ENCODE measurements at regions not wholly inside any gene's neighbourhood (a gene's known extent, or its start where the extent isn't known, plus 50 kb on each side); places are given as distances from the start of the nearest gene placed in this dataset.

GRCh38 chr17:52213451-52213850 is 54.9 kb upstream of the CA10 start:
- no peak overlapping the region for H3K4me3 ChIP-seq (ENCODE audit: low read depth, low read length)
- H3K36me3 ChIP-seq (ENCODE audit: control insufficient read depth in 2 of 2, insufficient read depth in 1 of 2, low read length in 2 of 2), result no peaks in the 10 kb centered on the region
- no peak overlapping the region for H3K27ac ChIP-seq (ENCODE audit: extremely low read depth, low read depth, low read length)
- H3K4me1 ChIP-seq (ENCODE audit: control insufficient read depth, insufficient read depth, low read length), result no peaks in the 10 kb centered on the region
- ChIA-PET POLR2A (no interaction called here), CTCF (no interaction called here)
- H3K9me3 ChIP-seq (ENCODE audit: control insufficient read depth, insufficient read depth, low read depth, low read length), result no peaks in the 10 kb centered on the region
- no peak for TF ChIP-seq KLF7 (tag by site-specific recombination; IDR thresholded peaks at IDR 0.05; ENCODE audit: borderline replicate concordance)
- TF ChIP-seq REST (tag by site-specific recombination; IDR thresholded peaks at IDR 0.05), result no peak
- no peak for TF ChIP-seq ZNF223 (tag by site-specific recombination; IDR thresholded peaks at IDR 0.05)
- TF ChIP-seq ZNF133 (tag by site-specific recombination; IDR thresholded peaks at IDR 0.05), result no peak
- no peak for TF ChIP-seq FEZF1 (tag by site-specific recombination; IDR thresholded peaks at IDR 0.05)
- TF ChIP-seq ZNF292 (tag by site-specific recombination; IDR thresholded peaks at IDR 0.05; ENCODE audit: borderline replicate concordance, low read depth), result no peak
- TF ChIP-seq BCL11A (tag by site-specific recombination; IDR thresholded peaks at IDR 0.05; ENCODE audit: low read depth), result no peak
- TF ChIP-seq BCL6B (tag by site-specific recombination; IDR thresholded peaks at IDR 0.05), result no peak
- no peak for TF ChIP-seq PRDM6 (tag by site-specific recombination; IDR thresholded peaks at IDR 0.05)
- no peak for TF ChIP-seq RBAK (tag by site-specific recombination; IDR thresholded peaks at IDR 0.05)
- TF ChIP-seq ZNF560 (tag by site-specific recombination; IDR thresholded peaks at IDR 0.05; ENCODE audit: borderline replicate concordance), result no peak
- no peak for TF ChIP-seq ZNF18 (tag by site-specific recombination; IDR thresholded peaks at IDR 0.05)
- no peak for TF ChIP-seq ZNF24 (tag by site-specific recombination; IDR thresholded peaks at IDR 0.05)
- no peak for TF ChIP-seq MYNN (tag by site-specific recombination; IDR thresholded peaks at IDR 0.05; ENCODE audit: borderline replicate concordance)
- TF ChIP-seq ZSCAN30 (tag by site-specific recombination; IDR thresholded peaks at IDR 0.05), result no peak
- TF ChIP-seq TRIM28 (IDR thresholded peaks at IDR 0.05; ENCODE audit: borderline replicate concordance, low read length), result no peak
- TF ChIP-seq ZNF202 (tag by site-specific recombination; IDR thresholded peaks at IDR 0.05; ENCODE audit: borderline replicate concordance), result no peak
- TF ChIP-seq ZNF302 (tag by site-specific recombination; IDR thresholded peaks at IDR 0.05; ENCODE audit: low read depth), result no peak

- no peaks in the 10 kb centered on the region for H3K4me1 ChIP-seq (ENCODE audit: control insufficient read depth, insufficient read depth, low read length)
- ChIA-PET CTCF (no interaction called here), POLR2A (no interaction called here)
- no peak overlapping the region for H3K4me3 ChIP-seq (ENCODE audit: low read depth, low read length)
- H3K36me3 ChIP-seq (ENCODE audit: control insufficient read depth in 2 of 2, insufficient read depth in 1 of 2, low read length in 2 of 2), result no peaks in the 10 kb centered on the region
- H3K27ac ChIP-seq (ENCODE audit: extremely low read depth, low read depth, low read length), result no peak overlapping the region
- no peaks in the 10 kb centered on the region for H3K9me3 ChIP-seq (ENCODE audit: control insufficient read depth, insufficient read depth, low read depth, low read length)
- TF ChIP-seq ZNF280D (tag by site-specific recombination; IDR thresholded peaks at IDR 0.05) (no peak), ZNF645 (tag by site-specific recombination; IDR thresholded peaks at IDR 0.05) (no peak), ZNF585B (tag by site-specific recombination; IDR thresholded peaks at IDR 0.05) (no peak), ZNF701 (tag by site-specific recombination; IDR thresholded peaks at IDR 0.05) (no peak), IKZF3 (tag by site-specific recombination; IDR thresholded peaks at IDR 0.05) (no peak)
Observed at GRCh38 chr17:52212851-52213250, 54.3 kb upstream of the CA10 start.
